Breast epithelium (tissue), 3 donors: ENCODE measurements at regions not wholly inside any gene's neighbourhood (a gene's known extent, or its start where the extent isn't known, plus 50 kb on each side); places are given as distances from the start of the nearest gene placed in this dataset.

Experiments
- CTCF ChIP-seq, 3 donors: fragments of 450-650 bp; IDR thresholded peaks; one replicate each; pipeline ENCODE4 v1.5.1; 2016 to 2017; ENCODE audit warnings: antibody characterized with exemption in 3 of 3, mild to moderate bottlenecking in 3 of 3, moderate library complexity in 3 of 3
- POLR2A ChIP-seq: fragments of 450-650 bp; IDR thresholded peaks from one replicate; pipeline ENCODE4 v1.6.1; 2016; ENCODE audit warnings: antibody characterized with exemption, mild to moderate bottlenecking, moderate library complexity

GRCh38 chr1:36540056-36540455, 57.3 kb upstream of the CSF3R start:
- TF ChIP-seq CTCF (IDR thresholded peaks at IDR 0.05) (no peak), POLR2A (no peak)
